ENCODE measurements at regions not wholly inside any gene's neighbourhood (a gene's known extent, or its start where the extent isn't known, plus 50 kb on each side); places are given as distances from the start of the nearest gene placed in this dataset.
A peak's percentile ranks its signal among the peaks of the same experiment; 100 is the strongest.

DNA sequence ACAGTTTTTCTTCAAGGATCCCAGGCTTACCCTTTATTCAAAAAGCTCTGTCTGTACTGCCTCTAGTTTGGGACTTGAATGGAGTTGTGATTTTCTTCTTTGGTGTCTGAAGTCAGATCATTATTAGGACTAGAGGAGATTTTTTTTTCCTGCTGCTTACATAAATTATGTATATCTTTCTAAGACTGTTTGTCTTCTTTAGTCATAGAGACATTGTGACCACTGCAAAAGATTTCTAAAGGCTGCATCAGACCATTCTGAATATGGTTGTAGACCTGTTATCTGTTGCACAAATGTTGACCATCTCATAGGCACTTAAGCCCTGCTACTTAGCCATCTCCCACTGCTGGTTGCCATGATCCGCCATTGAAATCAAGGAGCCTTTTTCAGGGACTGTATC is 238.5 kb upstream of the SMARCA2 start:
- DNase-seq: no peak

DNA sequence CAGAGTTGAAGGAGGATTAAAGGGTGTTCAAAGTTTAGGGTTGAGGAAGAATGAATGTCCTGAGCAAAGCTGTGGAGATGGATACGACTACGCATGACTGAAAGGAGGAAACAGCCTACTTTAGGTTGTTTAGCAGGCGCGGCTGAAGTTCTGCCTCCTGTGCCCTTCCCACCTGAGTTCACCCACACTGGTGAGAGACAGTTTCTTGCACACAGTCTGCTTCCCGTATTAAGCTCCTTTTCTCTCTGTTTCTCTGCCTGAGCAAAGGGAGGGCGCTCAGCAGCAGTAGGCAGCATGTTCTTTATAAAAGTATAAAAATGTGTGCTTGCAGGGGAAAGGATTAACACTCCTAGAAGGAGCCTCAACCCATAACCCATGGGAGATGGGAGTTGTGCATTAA is 224.0 kb upstream of the SMARCA2 start:
- no peak for DNase-seq

DNA sequence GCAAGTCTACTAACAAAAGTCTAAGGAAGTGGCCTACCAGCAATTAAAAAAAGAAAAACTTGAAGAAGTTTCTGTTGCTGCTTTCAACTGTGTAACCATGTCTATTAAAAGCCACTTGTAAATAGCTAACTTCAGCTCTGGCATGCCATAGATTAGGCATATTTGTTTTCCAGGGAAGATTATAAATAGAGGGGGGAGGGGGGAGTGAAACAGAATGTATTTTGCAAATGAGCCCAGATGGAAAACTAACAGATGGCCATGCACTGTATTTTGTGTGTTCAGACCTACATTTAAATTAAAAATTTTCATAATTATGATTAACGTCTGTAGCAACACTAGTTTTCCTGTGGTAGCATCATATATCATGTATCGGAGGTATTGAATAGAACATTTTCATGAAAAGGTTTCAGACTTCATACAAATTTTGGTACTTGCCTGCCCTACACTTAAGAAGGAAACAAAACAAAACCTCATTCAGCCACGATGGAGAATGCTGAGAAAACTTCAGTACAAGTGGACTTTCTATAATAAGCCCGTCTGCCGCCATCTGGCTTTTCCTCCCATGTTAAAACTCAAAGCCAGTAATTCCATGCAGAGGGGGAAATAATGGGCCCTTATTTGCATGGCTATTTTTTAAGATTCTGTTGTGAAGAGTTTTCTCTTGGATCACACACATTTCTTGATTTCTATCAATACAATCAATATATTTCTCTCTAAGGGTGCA is 220.4 kb upstream of the SMARCA2 start:
- DNase-seq: no peak

DNA sequence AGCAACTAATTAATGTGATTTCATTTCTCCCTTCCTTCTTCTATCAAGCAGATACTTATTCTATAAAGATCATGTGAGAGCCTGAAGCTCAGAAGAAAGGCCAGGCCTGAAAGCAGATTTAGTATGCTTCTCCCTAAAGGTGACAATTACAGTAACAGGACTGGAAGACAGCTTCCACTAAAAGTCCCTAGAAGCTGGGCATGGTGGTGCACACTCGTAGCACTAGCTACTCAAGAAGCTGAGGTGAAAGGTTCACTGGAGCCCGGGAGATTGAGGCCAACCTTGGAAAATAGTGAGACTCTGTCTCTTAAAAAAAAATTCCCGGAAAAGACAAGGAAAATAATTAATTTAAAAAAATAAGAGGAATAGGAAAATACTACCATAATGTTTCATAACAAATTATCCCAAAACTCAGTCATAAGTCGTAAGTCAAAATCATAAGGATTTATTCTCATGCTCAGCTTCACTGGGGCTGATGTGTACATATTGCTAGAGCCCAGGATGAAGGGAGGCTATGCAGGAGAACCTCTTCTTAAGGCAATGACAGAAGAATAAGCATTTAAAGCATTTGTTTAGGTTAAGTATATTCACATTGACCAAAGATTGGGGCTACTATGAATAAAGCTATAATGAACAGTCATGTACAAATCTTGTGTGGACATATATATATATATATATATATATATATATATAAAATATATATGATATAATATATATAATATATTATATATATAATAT is 210.8 kb upstream of the SMARCA2 start:
- no peak for DNase-seq

DNA sequence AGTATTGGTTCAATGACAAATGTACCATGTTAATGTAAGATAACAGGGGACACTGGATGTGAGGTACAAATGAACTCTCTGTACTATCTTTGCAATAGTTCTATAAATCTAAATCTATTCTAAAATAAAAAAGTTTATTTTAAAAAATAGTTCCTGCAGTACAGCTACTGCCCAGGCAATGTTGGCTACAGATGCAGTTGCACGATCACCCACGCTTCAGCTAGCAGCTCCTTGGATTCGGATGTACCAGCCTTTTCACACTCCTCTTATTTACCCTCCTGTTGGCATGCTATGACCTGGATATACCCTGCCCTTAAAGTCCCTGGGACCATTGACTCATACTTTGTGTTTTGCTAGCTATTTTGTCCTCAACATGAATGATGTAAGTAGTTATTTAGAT is 185.4 kb upstream of the SMARCA2 start:
- no peak for DNase-seq

DNA sequence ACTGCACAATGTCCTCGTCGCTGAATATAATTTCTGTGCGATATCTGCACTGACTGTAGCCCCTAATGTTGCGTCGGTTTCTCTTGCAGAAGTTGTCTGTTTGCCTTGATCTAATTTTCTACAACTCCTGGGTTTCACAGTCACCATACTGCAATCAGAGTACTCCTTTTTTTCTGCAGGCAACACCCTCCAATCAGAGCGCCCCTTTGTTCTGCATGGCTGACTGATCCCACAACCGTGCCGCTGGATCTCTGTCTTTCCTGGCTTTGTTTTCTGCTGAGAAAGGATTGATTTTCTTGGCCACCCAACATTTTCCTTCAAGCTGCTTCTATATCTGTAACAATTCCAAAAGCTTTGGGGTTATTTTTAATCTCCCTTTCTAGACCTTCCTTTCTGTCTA is 182.2 kb upstream of the SMARCA2 start:
- no peak for DNase-seq

DNA sequence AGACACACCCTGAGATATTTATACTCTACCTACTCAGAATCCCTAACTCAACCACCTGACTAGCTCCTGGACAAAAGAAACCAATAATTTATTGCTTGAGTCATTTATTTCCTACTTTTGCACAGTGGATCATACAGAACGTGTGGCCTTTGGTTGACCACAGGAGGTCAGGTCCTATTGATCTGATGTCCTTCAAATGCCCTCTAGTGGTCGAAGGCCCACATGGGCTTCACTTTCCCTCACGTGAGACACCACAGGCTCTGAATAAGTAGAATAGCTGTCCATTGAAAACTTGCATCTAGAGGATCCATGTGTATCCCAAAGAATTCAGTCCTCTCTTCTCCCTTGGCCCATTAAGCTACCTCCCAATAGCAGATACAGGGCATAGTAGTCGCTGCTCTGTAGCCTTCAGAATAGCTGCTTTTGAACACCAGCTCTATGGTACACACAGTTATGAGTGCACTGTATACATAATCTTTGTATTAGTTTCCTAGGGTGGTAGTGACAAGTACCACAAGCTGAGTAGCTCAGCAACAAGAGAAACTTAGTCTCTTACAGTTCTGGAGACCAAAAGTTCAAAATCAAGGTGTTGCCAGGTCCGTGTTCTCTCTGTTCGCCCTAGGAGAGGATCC is 177.6 kb upstream of the SMARCA2 start:
- peak; percentile 15 for DNase-seq

DNA sequence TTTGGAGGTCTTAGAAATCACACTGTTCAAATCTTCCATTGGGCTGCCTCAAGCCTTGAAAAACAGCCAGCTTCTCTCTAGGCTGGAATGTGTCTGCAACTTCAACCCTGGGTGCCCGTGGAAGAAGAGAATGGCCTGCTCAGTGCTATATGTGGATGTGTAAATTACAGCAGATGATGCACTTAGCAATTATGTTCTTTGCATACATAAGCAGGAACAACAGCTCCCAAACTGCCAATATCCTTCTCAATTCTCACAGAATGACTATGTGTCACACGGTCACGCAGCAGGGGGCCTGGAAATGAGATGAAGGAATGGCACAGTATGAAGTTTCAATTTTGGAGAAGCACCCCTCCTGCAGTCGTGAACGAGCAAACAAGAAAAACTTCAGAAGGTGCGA is 175.2 kb upstream of the SMARCA2 start:
- no peak for DNase-seq

DNA sequence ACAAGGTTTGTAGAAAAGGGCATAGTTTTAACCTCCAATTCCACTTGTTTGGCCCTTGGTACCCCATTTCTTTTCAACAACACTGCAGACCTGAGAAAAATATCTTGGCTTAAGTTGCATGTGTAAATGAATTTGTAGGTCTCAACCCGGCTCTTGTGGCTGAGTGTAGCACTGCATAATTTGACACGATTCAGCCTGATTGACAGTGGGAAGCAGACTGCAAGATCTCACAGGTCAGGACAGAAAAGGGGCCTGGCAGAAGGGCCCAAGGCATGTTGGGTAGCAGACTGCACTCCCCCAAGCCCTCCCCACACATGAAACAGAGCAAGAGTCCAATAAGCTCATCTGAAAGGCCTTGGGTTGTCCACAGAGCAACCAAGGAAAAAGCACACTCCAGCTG is 169.7 kb upstream of the SMARCA2 start:
- DNase-seq: no peak

DNA sequence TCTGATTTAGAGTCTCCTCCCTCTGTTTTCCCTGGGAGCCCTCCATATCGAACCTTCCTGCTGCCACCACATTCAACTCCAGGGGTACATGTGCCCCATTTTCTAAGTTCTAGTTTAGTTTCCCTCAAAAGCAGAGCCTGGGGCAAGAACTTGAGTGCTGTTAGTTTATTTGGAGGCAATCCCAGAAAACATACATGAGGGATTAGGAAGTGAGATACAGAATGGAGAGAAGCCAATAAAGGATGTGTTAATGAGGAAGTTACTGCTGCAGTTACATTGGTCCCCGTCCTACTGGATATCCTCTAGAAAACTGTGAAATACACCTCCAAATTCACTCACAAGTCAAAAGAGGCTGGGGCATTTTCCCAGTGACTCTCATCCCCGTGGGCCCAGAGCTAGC is 159.4 kb upstream of the SMARCA2 start:
- no peak for DNase-seq

DNA sequence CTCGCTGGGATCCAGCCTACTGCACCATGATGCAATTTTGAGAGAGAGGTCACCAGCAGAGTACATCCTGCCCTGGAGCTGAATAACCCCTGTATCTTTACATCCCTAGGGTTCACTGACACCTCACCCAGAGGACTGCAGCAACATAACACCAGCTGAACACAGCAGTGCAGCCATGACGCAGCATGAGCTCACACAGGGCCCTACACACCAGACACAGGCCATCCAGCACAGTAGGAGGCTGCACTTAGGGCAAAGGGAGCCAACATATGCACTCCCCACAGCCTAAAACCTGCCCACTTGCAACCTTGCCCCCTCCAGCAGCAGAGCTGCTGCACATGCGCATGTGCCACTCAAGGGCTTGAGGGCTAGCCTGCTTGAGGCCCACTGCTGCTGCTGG is 157.3 kb upstream of the SMARCA2 start:
- DNase-seq: no peak

DNA sequence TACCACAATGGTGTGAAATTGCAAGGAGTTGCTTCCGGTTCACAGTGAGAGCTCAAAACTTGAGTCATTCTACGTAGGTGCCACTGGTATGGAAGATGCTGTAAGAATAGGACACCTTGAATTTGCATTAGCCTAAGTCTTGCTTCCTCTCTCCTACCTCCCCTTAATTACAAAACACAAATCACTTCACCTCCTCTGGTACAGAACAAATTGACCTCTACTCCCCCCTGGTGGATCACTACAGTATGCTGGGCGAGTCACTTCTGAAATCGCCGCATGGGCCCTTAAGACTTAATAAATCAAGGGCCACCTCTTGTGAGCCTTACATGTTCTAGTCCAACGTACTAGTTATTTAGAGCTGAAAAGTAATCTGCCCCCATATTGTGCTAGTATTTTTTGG is 145.3 kb upstream of the SMARCA2 start:
- peak; percentile 56 for DNase-seq

DNA sequence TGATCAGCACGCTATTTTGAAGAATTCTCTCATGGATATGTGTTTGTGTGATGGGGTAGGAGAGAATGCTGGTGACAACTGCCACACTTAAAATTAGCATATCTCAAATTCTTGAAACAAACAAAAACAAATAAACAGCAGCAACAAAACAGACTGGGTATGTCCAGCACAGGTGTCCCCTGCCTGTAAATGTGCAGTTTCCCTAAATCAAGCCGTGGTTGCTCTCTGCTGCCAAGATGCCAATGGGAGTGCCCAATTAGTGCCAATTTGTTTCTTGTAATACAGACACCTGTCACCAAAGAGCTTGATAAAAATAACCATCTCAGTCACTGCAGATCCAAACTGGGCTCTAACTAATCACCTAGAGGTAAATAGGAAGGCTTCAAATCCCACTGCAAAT is 144.2 kb upstream of the SMARCA2 start:
- DNase-seq: no peak

DNA sequence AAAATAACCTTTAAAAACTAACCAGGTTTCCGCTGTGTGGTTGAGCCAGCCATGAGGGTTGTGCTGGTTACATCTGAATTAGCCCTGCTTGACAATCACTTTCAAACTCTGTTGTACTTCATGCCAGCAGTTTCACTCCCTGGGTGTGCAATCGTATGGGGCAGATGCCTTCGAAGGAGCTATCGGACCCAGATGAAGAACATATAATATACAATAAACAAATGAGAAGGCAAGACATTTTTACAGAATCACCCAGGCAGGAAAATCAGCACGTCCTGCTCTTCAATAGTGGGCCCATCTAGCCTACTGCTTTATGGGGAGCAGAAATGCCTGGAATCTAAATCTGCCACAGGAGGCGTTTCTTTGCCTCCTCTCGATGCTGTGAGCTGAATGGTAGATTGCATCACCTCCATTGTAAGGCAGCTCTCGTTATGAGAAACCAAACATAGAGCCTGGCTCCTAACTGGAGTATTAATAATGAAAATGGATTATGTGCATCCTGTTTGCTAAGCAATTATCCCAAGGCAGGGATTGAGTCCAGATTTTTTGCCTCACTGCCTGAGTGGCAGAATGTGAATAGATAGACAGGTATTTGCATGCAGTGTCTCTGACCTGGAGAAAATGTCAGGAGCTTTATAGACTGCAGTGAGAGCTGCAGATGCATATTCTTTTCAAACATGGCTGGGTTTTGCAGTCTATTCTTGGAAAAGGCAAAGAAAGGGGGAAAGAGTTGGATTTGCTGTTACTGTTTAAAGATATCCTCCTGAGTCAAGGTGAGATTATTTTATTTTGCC is 143.3 kb upstream of the SMARCA2 start:
- DNase-seq: no peak

DNA sequence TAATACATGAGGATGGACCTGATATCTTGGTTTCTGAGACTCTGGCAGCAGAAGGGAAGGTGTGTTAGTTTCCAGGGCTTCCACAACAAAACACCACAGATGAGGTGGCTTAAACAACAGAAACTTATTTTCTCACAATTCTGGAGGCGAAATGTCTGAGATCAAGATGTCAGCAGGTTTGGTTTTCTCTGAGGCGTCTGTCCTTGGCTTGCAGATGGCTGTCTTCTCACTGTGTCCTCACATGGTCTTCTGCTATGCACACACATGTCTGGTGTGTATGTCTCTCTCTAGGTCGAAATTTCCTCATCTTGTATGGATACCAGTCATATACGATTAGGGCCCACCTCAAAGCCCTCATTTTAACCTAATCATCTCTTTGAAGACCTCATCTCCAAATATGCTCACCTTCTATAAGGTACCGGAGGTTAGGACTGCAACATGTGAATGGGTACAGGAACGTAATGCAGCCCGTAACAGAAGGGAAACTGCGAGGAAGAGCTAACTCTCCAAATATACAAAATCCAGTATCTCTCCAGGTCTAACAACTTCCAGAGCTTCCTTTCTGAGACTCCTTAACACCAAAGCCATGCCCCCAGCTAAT is 139.8 kb upstream of the SMARCA2 start:
- no peak for DNase-seq

DNA sequence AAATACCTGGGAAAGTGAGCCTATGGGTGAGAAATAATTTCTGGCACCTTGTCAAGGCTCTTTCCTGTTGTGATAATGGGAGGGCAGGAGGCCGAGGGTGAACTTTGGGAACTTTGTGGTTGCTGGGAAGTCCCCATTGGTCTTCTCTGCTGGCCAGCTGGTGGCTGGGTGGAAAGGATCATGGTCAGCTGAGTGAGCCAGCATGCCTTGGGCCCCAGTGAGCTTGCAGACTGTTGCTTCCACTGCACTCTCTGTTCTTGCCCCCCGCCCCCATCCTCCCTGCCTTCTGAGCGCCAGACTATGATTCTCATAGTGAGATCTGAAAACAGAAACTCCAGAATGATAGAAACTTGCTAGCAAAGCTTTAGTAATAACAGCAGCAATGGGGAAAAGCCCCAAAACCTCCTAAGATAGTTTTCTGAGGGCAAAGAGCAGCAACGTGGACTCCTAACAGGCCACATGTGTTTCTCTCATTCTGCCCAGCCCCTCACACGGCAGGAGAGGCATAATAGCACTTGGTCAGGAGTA is 139.2 kb upstream of the SMARCA2 start:
- DNase-seq: peak; percentile 88

DNA sequence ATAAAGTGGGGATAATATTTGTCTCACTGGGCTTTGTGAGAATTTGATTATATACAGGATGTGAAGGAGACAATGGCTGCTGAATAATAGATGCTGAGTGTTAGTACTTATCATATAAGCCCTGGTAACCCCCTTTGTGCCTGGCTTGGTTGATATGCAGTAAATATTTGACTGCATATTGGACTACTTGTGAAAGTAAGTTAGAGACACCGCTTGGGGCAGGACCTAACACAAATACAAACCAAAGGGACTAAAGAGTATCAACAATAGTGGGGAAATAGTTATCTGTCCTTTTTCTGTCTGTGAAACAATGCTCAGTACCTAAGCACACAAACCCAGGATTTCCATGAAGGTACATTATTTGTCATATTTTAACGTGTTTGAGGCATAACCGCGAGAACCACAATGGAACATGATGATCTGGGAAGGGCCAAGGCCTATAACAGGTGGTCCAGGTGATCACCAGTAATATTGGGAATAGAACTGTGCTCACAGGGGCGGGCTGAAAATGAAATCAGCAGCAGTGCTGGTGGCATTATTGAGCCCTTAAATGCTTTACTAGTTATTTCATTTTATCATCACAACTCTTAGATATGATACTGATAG is 138.2 kb upstream of the SMARCA2 start:
- peak; percentile 31 for DNase-seq

DNA sequence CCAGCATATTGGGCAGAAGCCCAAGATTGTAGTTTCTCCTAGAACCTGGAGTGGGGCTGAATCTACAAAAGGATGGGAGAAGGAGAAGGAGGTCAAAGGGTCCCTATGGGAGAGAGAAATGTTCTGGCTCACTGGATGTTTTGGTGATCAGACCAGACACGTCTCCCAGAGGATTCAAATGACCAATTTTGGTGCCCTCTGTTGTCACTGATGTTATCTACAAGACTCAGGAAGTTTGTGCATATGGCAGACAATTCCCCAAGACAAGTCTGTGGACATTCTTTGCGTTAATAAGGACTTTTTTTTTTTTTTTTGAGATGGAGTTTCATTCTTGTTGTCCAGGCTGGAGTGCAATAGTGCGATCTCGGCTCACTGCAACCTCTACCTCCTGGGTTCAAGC is 137.2 kb upstream of the SMARCA2 start:
- no peak for DNase-seq

DNA sequence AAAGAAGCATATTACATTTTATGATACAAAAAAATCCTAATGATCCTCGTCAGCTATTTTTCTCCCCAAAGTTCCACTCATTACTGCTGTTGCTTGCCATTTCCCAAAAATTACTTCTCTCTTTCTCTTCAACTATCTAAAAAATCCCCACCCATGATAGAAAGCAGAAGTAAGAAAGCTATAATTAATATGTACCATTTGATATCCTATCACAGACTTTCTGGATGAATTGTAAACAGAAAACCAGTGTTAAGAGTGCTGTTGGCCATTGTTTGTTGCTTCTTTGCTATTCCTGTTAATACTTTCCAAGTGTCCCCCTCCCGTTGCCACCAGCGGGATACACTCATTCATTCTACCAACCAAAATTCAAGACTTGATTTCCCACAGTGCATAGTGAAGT is 136.3 kb upstream of the SMARCA2 start:
- no peak for DNase-seq

DNA sequence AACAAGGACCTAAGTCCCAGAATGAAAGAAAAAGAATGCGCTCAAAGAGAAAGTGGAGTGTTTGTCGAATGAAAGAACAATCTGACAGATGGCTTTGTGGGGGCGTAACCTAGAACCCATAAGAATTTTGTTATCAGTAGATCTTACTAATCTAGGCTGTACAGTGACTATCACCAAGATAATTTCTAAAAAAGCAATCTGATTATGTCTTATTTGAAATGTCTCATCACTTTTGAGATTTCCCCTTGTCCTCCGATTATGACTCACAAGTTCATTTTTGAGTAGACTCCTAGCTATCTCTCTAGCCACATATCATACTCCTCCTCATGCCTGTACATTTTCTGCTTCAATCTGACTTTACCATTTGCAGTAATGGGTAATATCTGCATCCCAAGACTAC is 135.6 kb upstream of the SMARCA2 start:
- peak; percentile 45 for DNase-seq

DNA sequence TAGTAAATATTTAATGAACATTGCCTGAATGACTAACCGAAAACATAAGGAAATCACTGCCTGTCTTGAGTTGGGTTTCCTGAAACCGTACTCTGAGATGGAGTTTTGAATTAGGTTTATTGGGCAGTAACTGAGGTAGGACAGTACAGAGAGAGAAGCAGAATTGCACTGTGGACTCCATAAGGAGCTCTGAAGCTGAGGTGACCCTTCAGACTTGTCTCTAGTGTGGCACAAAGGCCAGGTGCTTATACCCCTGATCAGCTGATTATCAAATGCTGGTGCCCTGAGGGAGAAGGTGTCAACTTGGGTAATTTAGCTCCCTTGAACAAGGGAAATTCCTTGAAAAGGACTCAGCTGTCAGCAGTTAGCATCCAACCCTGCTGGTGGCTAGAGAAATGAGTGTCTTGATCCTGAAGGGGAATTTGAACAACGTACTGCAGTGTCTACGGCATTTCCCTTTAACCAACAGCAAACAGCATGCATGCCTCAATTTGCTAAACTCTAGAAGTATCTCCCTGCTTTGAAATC is 135.0 kb upstream of the SMARCA2 start:
- DNase-seq: no peak

DNA sequence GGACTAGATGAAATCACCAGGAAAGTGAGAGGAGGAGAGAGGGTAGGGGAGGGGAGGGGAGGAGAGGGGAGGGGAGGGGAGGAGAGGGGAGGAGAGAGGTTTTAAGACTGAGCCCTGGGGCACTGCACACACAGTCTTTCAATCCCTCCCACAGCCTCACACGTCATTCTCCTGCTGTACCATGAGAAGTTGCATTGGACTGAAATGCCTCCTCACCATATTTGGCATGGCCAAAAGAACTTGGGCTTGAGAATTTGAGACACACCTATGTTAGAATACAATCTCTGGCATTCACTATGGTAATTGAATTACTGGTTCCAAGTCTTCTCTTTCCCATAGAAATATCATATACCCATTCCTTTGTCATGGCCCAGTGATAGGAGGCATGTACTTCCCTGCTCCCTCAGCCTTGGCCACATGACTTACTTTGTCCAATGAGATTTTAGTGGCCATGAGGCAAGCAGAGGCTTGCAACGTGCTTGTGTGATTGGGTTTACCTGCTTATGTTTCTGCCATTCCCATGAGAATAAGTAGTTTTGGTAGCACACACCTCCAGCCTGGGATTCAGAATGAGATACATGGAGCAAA is 133.3 kb upstream of the SMARCA2 start:
- no peak for DNase-seq
